Posterior cingulate gyrus (tissue), 11 donors: ENCODE measurements at regions not wholly inside any gene's neighbourhood (a gene's known extent, or its start where the extent isn't known, plus 50 kb on each side); places are given as distances from the start of the nearest gene placed in this dataset.
"Not testable (repeated sequence)": the region's sequence is repeated elsewhere in the genome, so short reads cannot be mapped to it uniquely, and the experiment has no call there.

Experiments used
- DNase-seq, 10 donors: peaks; one replicate each; pipeline versions ENCODE4 v3.0.0 to v3.0.0-alpha.2; 2020 to 2021; ENCODE audit warnings: mixed read lengths in 3 of 10
- intact Hi-C: fragments of 100-400 bp; cut with DNase I; formaldehyde crosslinking; loops from one replicate; pipeline ENCODE4 v1.15.1; 2023

DNA sequence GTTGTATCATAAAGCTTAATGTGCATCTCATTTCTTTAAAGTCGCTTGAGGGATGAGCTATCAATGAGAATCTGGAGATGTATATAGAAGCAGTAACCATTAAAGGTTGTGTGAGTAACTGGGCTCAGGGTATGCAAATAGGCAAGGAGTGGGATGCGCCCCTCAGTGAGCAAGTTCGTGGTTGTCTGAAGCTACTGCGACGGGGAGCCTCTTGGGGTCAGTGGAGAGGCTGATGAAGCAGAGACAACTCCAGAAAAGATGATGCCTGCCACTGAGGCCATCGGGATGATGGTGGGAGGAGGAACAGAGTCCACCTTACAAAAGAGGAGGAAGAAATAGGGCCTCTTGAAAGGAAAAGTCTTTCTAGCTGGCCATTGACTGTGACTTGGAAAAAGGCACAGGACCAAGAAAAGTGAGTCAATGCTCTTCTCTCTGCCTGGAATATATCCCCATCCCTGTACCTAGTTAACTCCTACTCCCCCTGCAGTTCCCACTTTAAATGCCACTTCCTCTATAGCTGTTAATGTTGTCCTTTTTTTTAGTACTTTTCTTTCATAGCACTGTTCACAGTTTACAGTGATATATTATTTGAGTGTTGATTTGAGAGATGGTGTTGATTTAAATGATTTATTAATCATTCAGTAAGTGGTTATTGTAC, 51.4 kb upstream of the LSM6 start:
- intact Hi-C loops, result no loop called here
- no peak for DNase-seq

DNA sequence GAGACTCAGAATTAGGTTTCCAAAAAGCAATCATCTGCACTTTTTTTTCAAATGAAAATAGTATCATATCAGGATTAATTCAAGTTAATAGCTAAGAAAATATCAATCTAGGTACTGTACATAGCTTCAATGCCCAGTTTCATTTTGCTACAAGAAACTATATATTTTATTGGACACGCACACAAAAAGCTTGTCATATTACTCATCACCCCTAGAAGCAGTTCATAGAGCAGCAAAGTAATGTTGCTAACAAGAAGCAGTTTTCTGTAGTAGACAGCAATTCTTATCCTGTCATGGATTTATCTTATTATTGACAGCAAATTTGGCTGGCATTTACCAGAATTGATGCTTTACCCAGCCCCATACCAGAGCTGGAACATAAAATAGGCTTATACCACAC, 52.3 kb upstream of the LSM6 start:
- intact Hi-C loops, result no loop called here
- DNase-seq, result no peak

DNA sequence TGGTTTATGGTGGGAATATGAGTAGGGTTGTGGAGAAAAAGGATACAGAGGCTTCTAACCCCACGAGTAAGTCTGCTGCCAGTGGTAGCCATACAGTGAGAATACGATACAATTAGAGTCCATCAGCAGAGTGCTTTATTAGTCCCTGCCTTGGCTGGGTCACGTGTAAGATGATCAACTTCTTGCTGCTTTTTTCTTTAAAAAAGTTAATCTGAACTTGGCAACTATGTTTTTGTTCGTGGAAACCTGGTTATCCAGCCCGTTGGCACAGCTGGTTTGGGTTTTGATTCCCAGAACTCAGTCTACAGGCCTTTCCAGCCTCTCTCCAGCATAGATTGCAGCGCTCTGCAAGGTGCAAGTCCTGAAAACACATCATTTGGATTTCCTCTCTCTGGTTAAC, 53.1 kb upstream of the LSM6 start:
- intact Hi-C loops, result no loop called here
- no peak for DNase-seq

DNA sequence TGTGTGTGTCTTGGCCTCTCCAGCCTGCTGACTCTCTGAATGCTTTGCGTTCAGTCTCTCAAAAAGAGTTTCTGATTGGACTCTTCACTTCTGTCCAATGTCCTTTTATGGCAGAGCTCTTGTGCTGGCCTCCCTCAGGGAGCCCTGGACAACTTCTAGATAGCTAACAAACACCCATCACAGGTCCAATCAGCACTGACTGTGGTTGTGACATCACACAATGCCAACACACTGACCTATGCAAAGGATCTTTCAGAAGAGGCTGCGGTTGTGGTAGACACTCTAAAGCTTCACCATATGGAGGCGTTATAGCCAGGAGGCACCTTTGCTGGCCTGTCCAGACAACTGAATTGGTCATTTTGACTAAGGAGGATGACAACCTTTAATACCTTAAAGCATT, 53.8 kb upstream of the LSM6 start:
- no peak for DNase-seq
- intact Hi-C loops, result no loop called here

DNA sequence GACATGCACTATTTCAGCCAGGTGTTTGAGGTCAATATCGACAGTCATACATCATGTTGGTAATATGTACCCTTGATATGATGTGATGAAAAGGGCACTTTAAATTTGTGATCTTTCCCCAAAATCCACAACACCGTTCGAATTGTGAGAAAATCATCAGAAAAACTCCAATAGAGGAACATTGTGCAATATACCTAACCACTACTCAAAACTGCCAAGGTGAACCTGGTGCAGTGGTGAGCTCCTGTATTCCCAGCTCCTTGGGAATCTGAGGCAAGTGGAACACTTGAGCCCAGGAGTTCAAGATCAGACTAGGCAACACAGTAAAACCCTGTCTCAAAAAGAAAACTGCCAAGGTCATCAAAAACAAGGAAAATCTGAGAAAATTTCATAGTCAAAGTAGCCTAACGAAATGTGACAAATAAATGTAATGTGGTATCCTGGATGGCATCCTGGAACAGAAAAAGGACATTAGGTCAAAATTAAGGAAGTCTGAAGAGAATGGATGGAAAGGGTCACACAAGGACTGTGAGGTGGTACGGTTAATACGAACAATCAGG, 55.6 kb upstream of the LSM6 start:
- intact Hi-C loops, result no loop called here
- DNase-seq, result no peak

DNA sequence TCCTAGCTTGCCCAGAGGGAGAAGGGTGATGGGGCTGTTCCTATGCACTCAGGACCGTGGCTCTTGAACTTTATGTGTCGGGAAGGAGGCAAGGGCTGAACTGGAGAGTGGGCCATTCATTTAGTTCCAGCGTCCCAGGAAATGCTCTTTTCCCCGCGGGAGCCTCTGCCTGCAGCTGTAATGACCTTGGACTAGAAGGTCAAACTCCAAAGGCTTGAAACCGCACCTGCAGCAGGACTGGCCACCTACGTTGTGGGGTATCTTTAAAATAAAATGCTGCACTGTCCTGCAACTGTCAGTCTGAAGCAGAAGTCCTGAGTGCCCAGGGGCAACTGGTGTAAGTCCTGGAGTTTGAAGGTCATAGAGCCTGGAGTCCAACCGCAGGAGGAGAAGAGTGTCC, 61.5 kb upstream of the LSM6 start:
- intact Hi-C loops, result no loop called here
- DNase-seq, result no peak

DNA sequence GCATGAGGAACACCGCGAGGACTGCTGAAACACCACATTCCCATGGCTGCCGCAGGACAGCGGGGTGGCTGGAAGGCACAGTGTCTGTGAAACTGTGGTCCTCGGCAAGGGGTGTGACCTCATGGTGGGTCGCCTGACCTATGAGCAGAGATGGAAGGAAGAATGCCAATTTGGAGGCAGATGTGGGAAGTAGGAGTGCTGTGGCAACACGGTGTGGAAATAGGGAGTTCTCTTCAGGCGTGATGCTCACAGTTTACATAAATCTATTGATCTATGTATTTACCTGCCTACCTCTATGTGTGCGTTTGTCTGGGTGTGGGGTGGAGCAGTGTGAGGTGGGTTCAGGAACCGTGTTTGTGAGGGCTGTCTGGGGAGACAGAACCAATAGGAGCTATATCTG, 62.3 kb upstream of the LSM6 start:
- intact Hi-C loops, result no loop called here
- DNase-seq, result no peak

DNA sequence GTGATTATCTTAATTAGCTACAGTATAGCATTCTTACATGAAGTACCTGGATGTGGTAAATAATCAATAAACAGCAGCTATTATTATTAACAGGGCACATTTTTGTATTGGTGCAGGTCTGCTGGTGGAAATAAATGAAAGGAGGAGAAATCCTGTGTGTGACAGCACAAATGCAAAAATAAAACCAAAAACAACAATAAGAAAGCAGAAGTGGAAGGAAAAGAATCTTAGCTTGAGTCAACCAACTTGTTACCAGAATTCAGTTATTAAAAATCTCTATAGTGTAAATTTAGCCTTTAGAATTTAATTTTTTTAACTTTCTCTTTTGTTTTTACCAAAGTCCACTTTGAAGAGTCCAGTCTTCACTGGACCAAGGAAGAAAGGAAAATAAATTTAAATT, 63.1 kb upstream of the LSM6 start:
- intact Hi-C loops, result no loop called here
- no peak for DNase-seq

DNA sequence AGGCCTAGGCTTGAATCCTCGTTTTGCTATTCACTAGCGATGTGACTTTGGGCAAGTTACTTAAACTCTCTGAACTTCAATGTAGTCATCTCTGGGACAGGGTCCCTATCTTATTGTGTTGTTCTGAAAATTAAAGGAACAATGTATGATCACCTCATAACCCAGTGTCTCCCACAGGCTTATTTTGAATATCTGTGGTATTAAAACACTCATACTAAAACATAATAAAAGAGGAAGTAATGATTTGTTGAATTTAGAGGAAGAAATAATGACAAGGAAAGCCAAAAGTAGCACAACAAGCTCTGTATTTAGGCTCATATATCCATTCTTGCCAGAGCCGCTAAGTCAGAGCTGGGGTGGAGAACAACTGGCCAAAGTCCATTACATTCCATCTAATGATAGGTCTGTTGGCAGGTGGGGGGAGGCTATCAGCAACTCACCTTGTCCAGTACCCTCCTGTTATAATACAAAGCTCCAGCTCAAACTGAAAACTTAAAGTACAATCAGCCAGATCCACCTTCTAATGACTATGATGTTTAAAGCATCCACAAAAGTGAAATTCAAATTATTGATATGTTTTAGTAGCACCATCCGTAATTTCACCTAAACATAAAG, 64.5 kb upstream of the LSM6 start:
- DNase-seq, result no peak
- intact Hi-C loops, result no loop called here

DNA sequence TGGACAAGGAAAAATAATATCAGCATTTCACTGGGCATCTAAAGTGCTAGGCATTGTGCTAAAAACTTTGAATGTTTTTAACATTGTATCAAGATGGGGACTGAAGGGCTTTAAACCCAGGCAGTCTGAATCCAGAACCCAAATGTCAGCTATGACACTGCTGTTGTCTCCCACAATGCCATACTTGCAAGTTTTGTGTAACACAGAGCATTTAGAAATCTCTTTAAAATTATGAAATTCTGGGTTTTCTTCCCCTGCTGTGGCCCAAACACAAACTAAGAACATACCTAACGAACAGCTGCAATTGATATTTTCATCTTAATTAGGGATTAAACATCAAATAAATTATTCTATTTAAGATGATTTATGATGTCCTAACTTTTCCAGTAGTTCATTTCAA, 66.8 kb upstream of the LSM6 start:
- no peak for DNase-seq
- intact Hi-C loops, result no loop called here

DNA sequence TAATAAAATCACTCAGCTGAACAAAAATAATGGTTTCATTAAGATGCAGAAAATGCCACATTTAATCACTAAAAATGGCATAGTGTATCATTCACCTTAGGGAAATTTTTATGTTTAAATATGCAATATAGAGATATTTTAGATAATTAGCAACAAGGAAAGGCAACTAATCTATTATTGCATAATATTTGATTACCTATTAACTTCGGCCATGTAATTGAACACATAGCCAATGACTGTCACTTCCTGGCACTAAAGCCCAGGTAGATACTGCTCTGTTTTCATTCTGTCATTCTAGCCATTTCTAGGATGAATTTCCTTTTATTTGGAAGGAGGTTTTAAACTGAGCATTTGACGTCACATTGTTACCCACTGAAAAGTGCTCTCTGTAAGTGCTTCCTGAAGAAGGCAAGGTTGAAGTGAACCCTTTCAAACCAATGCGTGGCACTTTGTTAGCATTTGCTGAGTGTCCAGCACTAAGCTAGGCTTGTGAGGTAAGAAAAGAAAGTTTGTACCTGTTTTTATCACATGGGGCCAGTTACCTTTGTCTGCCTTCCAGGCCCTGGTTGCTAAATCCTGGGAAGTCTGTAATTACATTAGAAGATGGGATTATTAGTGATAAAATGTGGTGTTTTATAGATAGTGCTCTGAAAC, 67.8 kb upstream of the LSM6 start:
- no peak for DNase-seq
- intact Hi-C loops, result no loop called here

DNA sequence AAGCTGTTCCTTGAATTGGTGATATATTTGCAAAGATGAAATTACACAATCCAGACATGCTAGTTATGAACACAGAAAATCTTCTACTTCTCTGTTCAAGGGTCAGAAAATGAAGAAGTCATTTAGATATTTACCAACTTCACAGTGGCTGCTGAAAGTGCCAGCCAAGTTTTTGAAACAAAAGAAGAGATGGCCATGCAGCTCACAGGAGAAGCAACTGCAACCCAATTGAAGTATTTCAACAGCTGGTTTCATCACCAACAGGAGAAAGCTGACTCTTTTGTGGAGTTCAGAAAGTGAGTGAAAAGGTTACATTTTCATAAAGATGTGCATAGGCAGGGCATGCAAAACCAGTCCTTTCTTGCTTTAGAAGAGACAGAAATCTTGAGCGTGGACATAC, 70.1 kb upstream of the LSM6 start:
- DNase-seq, result no peak
- intact Hi-C loops, result no loop called here

DNA sequence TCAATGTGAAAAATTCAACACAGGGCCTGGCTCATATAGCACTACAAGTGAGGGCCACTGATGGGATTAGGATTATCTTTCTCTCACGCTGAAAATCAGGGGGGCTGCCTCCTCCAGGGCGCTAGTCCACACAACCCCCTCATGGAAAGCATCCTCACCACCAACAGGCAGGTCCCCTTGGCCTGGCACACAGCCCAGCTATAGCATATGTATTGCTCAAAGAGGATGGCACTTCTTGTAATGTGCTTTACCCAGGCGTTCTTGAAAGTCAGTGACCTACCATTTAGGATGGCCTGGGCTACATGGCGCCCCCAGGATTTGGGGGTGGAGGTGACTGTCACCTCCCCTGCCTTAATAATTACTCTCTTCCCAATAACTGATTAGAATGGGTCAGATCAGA, 71.0 kb upstream of the LSM6 start:
- intact Hi-C loops, result no loop called here
- DNase-seq, result peak in 1 of 10 donors; percentile 44

DNA sequence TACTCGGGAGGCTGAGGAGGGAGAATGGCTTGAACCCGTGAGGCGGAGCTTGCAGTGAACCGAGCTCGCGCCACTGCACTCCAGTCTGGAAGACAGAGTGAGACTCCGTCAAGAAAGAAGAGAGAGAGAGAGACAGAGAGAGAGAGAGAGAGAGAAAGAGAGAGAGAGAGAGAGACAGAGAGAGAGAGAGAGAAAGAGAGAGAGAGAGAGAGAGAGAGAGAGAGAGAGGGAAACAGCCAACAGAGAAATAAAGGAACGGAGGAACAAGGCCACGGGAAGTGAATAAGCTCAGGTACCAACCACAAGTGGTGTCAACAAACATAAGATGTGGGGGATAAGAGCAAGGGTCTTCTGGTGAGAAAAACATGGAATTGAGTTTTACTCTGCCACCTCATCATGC, 71.5 kb upstream of the LSM6 start:
- intact Hi-C loops, DNase-seq: not testable (repeated sequence)

DNA sequence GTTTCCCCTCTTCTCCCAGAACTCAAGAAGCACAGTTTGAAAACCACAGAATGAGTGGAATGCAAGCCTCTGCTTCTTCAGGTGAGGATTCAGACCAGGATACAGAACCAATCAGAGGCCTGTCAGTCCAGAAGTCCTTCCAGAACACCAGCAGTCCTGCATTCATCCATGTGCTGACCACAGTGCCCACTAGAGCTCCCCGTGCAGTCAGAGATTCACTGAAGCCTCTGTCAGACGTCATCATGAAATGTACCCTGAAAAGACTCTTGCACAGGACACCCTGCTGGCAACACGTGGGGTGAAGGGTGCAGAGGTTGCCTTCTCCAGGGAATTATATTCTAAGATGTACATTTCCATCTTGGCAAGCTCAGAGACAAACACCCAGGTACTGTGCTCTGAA, 75.9 kb upstream of the LSM6 start:
- intact Hi-C loops, result no loop called here
- DNase-seq, result no peak

DNA sequence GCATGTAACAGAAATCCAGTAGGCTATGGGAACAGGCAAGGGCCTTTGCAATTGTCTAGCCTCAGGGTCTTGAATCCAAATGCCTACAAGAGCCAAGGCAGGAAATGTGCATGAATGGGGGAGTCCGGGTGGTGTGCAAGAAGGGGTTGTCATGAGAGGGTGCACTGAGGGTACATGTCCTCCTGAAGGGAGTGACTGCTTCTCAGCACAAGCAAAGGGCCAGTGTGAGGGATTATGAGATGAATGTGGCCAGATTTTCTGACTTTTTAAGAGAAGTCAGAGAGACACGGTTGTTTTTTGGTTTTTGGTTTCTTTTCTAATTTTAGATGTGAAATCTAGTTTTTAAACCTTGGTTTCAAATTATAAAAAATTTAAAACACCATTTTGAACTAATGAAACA, 76.5 kb upstream of the LSM6 start:
- DNase-seq, result no peak
- intact Hi-C loops, result no loop called here

DNA sequence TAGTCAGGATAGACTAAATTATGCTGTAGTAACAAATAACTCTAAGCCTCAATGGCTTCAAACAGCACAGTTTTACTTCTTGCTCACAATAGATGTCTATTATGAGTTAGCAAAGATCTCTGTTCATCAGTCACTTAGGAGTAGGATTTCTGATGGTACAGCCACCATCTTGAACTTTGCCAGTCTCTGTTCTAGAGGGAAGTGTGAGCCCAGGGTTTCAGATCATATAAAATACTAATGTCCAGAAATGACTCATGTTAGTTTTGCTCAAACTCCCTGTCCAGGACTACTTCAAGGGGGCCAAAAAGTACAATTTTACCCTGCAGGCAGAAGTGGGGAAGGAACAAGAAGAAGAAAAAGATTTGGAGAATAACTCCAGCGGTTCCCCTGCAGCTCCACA, 77.1 kb upstream of the LSM6 start:
- DNase-seq, result no peak
- intact Hi-C loops, result no loop called here

DNA sequence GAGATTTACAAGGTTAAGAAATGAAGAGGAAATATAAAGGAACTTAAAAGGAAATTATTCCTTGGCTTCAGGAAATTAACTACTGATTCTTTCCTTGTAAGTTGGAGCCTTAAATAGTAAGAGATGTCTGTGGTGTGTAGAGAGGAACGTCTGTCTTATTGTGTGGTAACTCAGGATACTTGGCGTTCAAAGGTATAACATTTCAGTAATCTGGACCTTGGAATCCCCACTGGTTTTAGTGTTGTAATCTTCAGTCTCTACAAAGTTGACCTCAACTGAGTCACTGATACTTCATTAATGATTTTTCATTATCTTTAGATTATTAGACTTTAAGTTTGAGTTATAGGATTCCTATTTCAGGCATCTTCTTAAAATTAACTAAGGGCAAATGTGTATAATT, 79.1 kb upstream of the LSM6 start:
- intact Hi-C loops, result no loop called here

DNA sequence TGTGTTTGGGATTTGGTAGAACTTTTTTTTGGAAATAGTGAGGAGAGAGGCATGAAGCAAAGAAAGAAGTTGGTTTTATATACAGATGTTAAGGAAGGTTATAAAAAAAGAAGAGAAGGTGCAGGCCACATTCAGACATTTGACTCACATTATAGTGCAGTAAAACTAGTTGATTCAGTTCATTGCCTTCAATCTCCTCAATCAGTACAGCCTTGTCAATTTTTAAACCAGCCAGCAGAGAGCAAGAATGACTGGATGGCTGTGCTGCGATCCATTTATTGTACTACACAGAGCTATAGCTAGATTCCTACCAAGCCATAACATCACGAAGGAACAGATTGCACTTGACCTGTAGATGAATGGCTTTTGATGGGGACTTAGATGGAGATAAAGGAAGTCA, 79.7 kb upstream of the LSM6 start:
- intact Hi-C loops, result no loop called here
- no peak for DNase-seq

More for the DNA sequence above, 79.1 kb upstream of the LSM6 start:
- no peak for DNase-seq

DNA sequence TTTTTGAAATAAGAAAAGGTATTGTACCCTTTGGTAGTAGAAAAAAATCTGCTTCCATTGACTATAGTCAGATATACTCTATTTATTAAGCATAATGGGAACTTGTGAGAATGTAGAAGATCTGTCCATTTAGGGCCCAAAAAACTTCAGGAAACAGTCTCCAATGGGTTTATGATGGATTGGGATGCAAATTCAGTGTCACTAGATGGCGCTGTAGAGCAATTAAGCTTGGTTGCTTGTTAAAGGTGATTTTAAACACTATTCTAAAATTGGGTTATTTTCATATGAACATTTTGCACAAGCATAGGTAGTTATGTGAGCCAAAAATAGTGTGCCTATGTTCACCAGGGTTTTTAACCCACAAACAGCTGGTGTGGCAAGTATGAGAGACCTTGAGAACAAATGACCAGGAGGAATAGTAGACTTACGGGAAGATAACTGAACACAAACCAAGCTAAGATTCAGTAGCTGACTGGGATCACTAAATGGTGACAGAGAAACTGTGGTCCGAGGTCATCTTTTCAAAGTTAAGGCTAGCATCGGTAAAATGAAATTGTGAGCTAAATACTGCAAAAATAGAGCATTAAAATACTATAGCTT, 80.3 kb upstream of the LSM6 start:
- DNase-seq, result peak in 1 of 10 donors; percentile 11
- intact Hi-C loops, result no loop called here

DNA sequence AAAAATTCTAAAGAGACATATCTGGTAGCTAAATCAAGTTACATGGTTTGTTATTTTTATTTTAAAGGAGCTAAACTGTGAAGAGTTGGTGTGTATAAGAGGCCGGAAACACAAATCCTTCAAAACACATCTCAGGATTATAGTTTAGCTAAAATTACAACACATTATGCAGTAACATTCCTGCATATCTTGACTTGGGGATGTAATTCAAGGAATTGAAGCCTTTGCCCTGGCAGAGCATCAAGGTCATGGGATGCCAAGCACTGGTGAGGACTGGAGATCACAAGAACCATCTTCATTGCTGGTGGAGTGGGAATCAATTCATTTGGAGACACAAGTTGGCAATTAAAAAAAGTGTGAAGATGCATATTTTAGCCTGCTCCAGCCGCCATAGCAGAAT, 86.8 kb upstream of the LSM6 start:
- DNase-seq, result no peak
- intact Hi-C loops, result no loop called here

DNA sequence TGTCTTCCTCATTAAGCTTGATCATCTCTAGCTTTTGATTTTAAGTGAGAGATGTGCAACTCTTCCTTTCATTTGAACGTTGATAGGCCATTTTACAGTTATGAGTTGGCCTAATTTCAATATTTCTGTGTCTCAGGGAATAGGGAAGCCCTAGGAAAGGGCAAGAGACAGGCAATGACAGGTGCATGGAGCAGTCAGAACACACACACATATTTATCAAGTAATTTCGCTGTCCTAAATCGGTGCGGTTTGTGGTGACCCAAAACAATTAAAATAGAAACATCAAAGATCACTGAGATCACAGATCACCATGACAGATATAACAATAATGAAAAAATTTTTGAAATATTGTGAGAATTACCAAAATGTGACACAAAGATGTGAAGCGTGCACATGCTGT, 87.7 kb upstream of the LSM6 start:
- no peak for DNase-seq
- intact Hi-C loops, result no loop called here
